GM23338 (cell line): ENCODE measurements at regions not wholly inside any gene's neighbourhood (a gene's known extent, or its start where the extent isn't known, plus 50 kb on each side); places are given as distances from the start of the nearest gene placed in this dataset.

Experiments
- ATAC-seq: fragments of 200-7000 bp; cut with Tn5 transposase; 3 replicates; pipeline ENCODE4 v1.9.1; 2020
- DNase-seq: peaks from one replicate; pipeline ENCODE4 v3.0.0-alpha.2; 2015; ENCODE audit warnings: low spot score
- H2AFZ ChIP-seq: fragments of 200-600 bp; sonication (generic); 2 replicates; pipeline ENCODE4 v1.8.0; 2016; ENCODE audit warnings: antibody characterized with exemption, mild to moderate bottlenecking, moderate library complexity
- H3F3A ChIP-seq: fragments of 200-600 bp; sonication (generic); replicated peaks from 2 replicates; pipeline ENCODE4 v1.8.0; 2017; ENCODE audit warnings: antibody characterized with exemption, mixed run types, low read depth
- H3K27ac ChIP-seq: fragments of 200-600 bp; sonication (generic); 2 replicates; pipeline ENCODE4 v1.6.1; 2016; ENCODE audit warnings: low read depth
- H3K27me3 ChIP-seq: fragments of 200-600 bp; sonication (generic); 2 replicates; pipeline ENCODE4 v1.8.0; 2016; ENCODE audit warnings: mild to moderate bottlenecking, mixed run types, moderate library complexity; ENCODE audit not compliant: insufficient read depth
- H3K36me3 ChIP-seq: fragments of 200-600 bp; sonication (generic); 2 replicates; pipeline ENCODE4 v1.8.0; 2016; ENCODE audit warnings: mild to moderate bottlenecking; ENCODE audit not compliant: insufficient read depth
- H3K4me1 ChIP-seq: fragments of 200-600 bp; sonication (generic); 2 replicates; pipeline ENCODE4 v1.8.0; 2016; ENCODE audit warnings: mild to moderate bottlenecking, moderate library complexity; ENCODE audit not compliant: insufficient read depth
- H3K4me2 ChIP-seq: fragments of 200-600 bp; sonication (generic); 2 replicates; pipeline ENCODE4 v1.7.1; 2017; ENCODE audit warnings: mixed run types
- H3K4me3 ChIP-seq: fragments of 200-600 bp; sonication (generic); 2 replicates; pipeline ENCODE4 v1.6.1; 2016; ENCODE audit warnings: mixed run types
- H3K79me2 ChIP-seq: fragments of 200-600 bp; sonication (generic); replicated peaks from 2 replicates; pipeline ENCODE4 v1.8.0; 2017; ENCODE audit warnings: mild to moderate bottlenecking; ENCODE audit not compliant: insufficient read depth
- H3K9me2 ChIP-seq: fragments of 200-600 bp; sonication (generic); 2 replicates; pipeline ENCODE4 v1.8.0; 2017; ENCODE audit not compliant: insufficient read depth
- H4K20me1 ChIP-seq: fragments of 200-600 bp; sonication (generic); replicated peaks from 2 replicates; pipeline ENCODE4 v1.8.0; 2017; ENCODE audit warnings: mild to moderate bottlenecking; ENCODE audit not compliant: insufficient read depth
- H3K27ac Mint-ChIP-seq: 2 replicates; pipeline ENCODE4 v1.8.0; 2020; ENCODE audit warnings: inconsistent platforms, mild to moderate bottlenecking, moderate library complexity, mixed read lengths
- H3K27me3 Mint-ChIP-seq: 3 replicates; pipeline ENCODE4 v1.8.0; 2022; ENCODE audit warnings: low read depth, mild to moderate bottlenecking, moderate library complexity, mixed read lengths, inconsistent platforms; ENCODE audit not compliant: insufficient read depth, poor library complexity
- H3K36me3 Mint-ChIP-seq: 3 replicates; pipeline ENCODE4 v1.8.0; 2021; ENCODE audit warnings: low read depth, mild to moderate bottlenecking, inconsistent platforms, moderate library complexity, mixed read lengths
- H3K4me1 Mint-ChIP-seq: 3 replicates; pipeline ENCODE4 v1.8.0; 2020; ENCODE audit warnings: mild to moderate bottlenecking, inconsistent platforms, mixed read lengths
- H3K4me3 Mint-ChIP-seq: 3 replicates; pipeline ENCODE4 v1.8.0; 2021; ENCODE audit warnings: moderate library complexity, mild to moderate bottlenecking, inconsistent platforms, mixed read lengths
- H3K9me3 Mint-ChIP-seq: 3 replicates; pipeline ENCODE4 v1.8.0; 2020; ENCODE audit warnings: moderate library complexity, mild to moderate bottlenecking, inconsistent platforms, mixed read lengths
- EZH2 ChIP-seq: fragments of 200-600 bp; sonication (generic); IDR thresholded peaks from one replicate; pipeline ENCODE4 v1.8.0; 2017; ENCODE audit warnings: antibody characterized with exemption, mild to moderate bottlenecking, low read depth; ENCODE audit not compliant: unreplicated experiment
- JUNB ChIP-seq: IDR thresholded peaks from one replicate; pipeline ENCODE4 v1.6.1; 2016; ENCODE audit warnings: antibody characterized with exemption; ENCODE audit not compliant: unreplicated experiment
- NANOG ChIP-seq: IDR thresholded peaks from 2 replicates; pipeline ENCODE4 v1.6.1; 2016; ENCODE audit warnings: antibody characterized with exemption, borderline replicate concordance
- STAT1 ChIP-seq: IDR thresholded peaks from one replicate; pipeline ENCODE4 v1.6.1; 2016; ENCODE audit warnings: antibody characterized with exemption; ENCODE audit not compliant: unreplicated experiment
- ZNF114 ChIP-seq: fragments of 250-450 bp; sonication (Bioruptor Pico); IDR thresholded peaks from 2 replicates; pipeline ENCODE4 v1.5.0; 2020; ENCODE audit warnings: mild to moderate bottlenecking, moderate library complexity
- ZNF331 ChIP-seq: fragments of 250-450 bp; sonication (Bioruptor Pico); IDR thresholded peaks from 2 replicates; pipeline ENCODE4 v1.5.0; 2020; ENCODE audit warnings: low read depth, mild to moderate bottlenecking, moderate library complexity
- TF ChIP-seq, protein P1 (sequence below): IDR thresholded peaks from 2 replicates; pipeline ENCODE4 v1.6.1; 2016; ENCODE audit warnings: antibody characterized with exemption
- TF ChIP-seq, protein P2 (sequence below), 2 experiments: fragments of 200-600 bp in 1 of 2; sonication (generic) in 1 of 2; conservative IDR thresholded peaks; 2 replicates each; pipeline versions ENCODE4 v1.5.1 to v1.6.1; 2016 to 2017; ENCODE audit warnings: antibody characterized with exemption in 2 of 2, low read depth in 2 of 2, mild to moderate bottlenecking in 2 of 2, moderate library complexity in 1 of 2
- TF ChIP-seq, protein P3 (sequence below): IDR thresholded peaks from one replicate; pipeline ENCODE4 v1.6.1; 2018; ENCODE audit warnings: antibody characterized with exemption; ENCODE audit not compliant: unreplicated experiment

DNA sequence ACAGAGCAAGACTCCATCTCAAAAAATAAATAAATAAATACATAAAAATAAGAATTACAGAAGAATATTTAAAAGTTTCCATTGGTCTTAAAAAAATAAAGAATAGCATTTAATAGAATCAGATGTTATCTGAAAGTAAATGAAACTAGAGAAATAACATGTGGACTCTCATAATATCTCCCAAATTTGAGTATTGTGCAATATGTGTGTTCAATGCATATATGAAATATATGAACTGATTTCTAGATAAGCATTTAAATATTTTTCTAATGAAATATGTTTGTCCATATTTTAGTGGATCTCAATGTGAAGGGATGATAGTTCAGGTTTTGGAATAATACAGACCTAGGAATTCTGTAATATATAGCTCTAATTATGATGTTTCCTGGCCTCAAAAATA is 265.9 kb upstream of the PMFBP1 start:
- H3K27ac Mint-ChIP-seq, result no peak overlapping the region
- Histone ChIP-seq H4K20me1 (no peaks in the 10 kb centered on the region), H3K27ac (no peak overlapping the region), H2AFZ (no peak overlapping the region), H3K4me1 (no peaks in the 10 kb centered on the region), H3K27me3 (no peaks in the 10 kb centered on the region), H3K4me2 (no peak overlapping the region), H3K36me3 (no peaks in the 10 kb centered on the region; the same call in 1 of the 2 replicates), H3F3A (no peaks in the 10 kb centered on the region), H3K79me2 (no peaks in the 10 kb centered on the region), H3K9me2 (no peaks in the 10 kb centered on the region), H3K4me3 (no peak overlapping the region)
- H3K9me3 Mint-ChIP-seq, result peaks cover 30% of the 10 kb centered on the region
- peaks cover 1% of the 10 kb centered on the region for H3K27me3 Mint-ChIP-seq
- no peak for DNase-seq
- no peaks in the 10 kb centered on the region for H3K4me1 Mint-ChIP-seq
- H3K4me3 Mint-ChIP-seq, result no peak overlapping the region
- peaks cover 32% of the 10 kb centered on the region for H3K36me3 Mint-ChIP-seq
- ATAC-seq, result no peak
- TF ChIP-seq, protein P1, sequence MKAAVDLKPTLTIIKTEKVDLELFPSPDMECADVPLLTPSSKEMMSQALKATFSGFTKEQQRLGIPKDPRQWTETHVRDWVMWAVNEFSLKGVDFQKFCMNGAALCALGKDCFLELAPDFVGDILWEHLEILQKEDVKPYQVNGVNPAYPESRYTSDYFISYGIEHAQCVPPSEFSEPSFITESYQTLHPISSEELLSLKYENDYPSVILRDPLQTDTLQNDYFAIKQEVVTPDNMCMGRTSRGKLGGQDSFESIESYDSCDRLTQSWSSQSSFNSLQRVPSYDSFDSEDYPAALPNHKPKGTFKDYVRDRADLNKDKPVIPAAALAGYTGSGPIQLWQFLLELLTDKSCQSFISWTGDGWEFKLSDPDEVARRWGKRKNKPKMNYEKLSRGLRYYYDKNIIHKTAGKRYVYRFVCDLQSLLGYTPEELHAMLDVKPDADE, result no peak
- TF ChIP-seq, protein P2, sequence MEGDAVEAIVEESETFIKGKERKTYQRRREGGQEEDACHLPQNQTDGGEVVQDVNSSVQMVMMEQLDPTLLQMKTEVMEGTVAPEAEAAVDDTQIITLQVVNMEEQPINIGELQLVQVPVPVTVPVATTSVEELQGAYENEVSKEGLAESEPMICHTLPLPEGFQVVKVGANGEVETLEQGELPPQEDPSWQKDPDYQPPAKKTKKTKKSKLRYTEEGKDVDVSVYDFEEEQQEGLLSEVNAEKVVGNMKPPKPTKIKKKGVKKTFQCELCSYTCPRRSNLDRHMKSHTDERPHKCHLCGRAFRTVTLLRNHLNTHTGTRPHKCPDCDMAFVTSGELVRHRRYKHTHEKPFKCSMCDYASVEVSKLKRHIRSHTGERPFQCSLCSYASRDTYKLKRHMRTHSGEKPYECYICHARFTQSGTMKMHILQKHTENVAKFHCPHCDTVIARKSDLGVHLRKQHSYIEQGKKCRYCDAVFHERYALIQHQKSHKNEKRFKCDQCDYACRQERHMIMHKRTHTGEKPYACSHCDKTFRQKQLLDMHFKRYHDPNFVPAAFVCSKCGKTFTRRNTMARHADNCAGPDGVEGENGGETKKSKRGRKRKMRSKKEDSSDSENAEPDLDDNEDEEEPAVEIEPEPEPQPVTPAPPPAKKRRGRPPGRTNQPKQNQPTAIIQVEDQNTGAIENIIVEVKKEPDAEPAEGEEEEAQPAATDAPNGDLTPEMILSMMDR (conservative IDR thresholded peaks at IDR 0.05; ENCODE audit: low read depth in 2 of 2), result no peak
- TF ChIP-seq EZH2, result no peak
- TF ChIP-seq ZNF114 (CRISPR knock-in tag), result no peak
- TF ChIP-seq NANOG, result no peak
- TF ChIP-seq, protein P3, sequence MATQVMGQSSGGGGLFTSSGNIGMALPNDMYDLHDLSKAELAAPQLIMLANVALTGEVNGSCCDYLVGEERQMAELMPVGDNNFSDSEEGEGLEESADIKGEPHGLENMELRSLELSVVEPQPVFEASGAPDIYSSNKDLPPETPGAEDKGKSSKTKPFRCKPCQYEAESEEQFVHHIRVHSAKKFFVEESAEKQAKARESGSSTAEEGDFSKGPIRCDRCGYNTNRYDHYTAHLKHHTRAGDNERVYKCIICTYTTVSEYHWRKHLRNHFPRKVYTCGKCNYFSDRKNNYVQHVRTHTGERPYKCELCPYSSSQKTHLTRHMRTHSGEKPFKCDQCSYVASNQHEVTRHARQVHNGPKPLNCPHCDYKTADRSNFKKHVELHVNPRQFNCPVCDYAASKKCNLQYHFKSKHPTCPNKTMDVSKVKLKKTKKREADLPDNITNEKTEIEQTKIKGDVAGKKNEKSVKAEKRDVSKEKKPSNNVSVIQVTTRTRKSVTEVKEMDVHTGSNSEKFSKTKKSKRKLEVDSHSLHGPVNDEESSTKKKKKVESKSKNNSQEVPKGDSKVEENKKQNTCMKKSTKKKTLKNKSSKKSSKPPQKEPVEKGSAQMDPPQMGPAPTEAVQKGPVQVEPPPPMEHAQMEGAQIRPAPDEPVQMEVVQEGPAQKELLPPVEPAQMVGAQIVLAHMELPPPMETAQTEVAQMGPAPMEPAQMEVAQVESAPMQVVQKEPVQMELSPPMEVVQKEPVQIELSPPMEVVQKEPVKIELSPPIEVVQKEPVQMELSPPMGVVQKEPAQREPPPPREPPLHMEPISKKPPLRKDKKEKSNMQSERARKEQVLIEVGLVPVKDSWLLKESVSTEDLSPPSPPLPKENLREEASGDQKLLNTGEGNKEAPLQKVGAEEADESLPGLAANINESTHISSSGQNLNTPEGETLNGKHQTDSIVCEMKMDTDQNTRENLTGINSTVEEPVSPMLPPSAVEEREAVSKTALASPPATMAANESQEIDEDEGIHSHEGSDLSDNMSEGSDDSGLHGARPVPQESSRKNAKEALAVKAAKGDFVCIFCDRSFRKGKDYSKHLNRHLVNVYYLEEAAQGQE, result no peak
- no peak for TF ChIP-seq JUNB

DNA sequence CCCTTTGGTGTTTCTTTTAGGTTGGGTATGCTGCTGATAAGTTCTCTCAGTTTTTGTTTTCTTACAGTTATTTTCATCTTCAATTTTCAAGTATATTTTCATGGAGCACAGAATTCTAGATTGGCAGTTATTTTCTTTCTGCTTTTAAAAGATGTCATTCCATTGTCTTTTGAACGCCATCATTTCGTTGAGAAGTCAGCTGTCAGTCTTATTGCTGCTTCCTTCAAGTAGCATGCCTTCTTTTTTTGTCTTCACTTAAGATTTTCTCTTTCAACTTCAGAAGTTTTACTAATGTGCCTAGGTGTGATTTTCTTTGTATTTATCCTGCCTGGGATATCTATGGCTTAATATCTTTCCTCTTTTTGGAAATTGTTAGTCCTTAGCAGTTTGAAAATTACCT is 262.2 kb upstream of the PMFBP1 start:
- Mint-ChIP-seq H3K27ac (no peak overlapping the region), H3K9me3 (peaks cover 26% of the 10 kb centered on the region), H3K36me3 (peaks cover 32% of the 10 kb centered on the region), H3K4me1 (no peaks in the 10 kb centered on the region; the same call in 2 of the 3 replicates), H3K27me3 (no peaks in the 10 kb centered on the region), H3K4me3 (no peak overlapping the region)
- Histone ChIP-seq H3F3A (no peaks in the 10 kb centered on the region), H3K4me2 (no peak overlapping the region), H3K9me2 (no peaks in the 10 kb centered on the region), H3K4me3 (no peak overlapping the region), H2AFZ (no peak overlapping the region), H4K20me1 (no peaks in the 10 kb centered on the region), H3K79me2 (no peaks in the 10 kb centered on the region), H3K36me3 (no peaks in the 10 kb centered on the region; the same call in 1 of the 2 replicates), H3K4me1 (no peaks in the 10 kb centered on the region), H3K27me3 (no peaks in the 10 kb centered on the region), H3K27ac (no peak overlapping the region)
- DNase-seq (peak; percentile 24), ATAC-seq (no peak)
- TF ChIP-seq, protein P3, result no peak
- no peak for TF ChIP-seq ZNF331
- TF ChIP-seq, protein P1, result no peak
- TF ChIP-seq EZH2, result no peak
- TF ChIP-seq JUNB, result no peak
- TF ChIP-seq STAT1, result no peak
- TF ChIP-seq ZNF114 (CRISPR knock-in tag), result no peak
- TF ChIP-seq NANOG, result no peak
